GM13976 (cell line): ENCODE measurements at regions not wholly inside any gene's neighbourhood (a gene's known extent, or its start where the extent isn't known, plus 50 kb on each side); places are given as distances from the start of the nearest gene placed in this dataset.

Experiments used
- DNase-seq: peaks from one replicate; pipeline ENCODE4 v3.0.0; 2012; ENCODE audit warnings: low spot score
- in situ Hi-C: fragments of 300-500 bp; cut with MboI; formaldehyde crosslinking; loops from one replicate; pipeline ENCODE4 v1.12.0; 2022; ENCODE audit warnings: low sequenced_read_pairs, mixed read lengths, inconsistent platforms; ENCODE audit not compliant: unreplicated experiment
- TF ChIP-seq, protein P1 (sequence below): IDR thresholded peaks from 2 replicates; pipeline ENCODE4 v1.5.1; 2012; ENCODE audit warnings: borderline replicate concordance, mild to moderate bottlenecking; ENCODE audit not compliant: insufficient read depth; ENCODE audit errors: extremely low read depth, missing control alignments, control extremely low read depth

DNA sequence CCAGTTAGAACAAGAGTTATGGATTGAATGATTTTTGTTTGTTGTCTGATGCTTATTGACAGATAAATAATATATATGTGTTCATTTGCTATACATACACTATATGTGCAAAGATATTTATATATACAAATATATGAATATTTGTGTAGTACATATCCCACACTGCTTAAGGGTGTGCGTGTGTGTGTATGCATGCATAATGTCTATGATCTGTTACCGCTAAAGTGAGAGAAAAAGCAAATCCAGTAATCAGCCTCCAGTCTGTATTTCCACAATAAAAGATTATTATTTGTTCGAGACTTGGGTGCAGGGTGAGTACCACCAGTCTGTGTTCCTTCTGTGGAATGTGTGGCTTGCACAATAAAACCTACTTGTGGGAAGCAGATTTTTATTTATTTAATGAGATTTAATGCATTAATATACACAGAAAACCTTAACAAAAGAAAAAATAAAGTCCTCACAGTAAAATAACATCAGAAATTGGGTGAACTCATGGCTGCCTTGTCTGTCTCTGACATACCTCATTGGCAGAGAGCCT lies 366.0 kb upstream of the TBL1XR1 start:
- TF ChIP-seq, protein P1, sequence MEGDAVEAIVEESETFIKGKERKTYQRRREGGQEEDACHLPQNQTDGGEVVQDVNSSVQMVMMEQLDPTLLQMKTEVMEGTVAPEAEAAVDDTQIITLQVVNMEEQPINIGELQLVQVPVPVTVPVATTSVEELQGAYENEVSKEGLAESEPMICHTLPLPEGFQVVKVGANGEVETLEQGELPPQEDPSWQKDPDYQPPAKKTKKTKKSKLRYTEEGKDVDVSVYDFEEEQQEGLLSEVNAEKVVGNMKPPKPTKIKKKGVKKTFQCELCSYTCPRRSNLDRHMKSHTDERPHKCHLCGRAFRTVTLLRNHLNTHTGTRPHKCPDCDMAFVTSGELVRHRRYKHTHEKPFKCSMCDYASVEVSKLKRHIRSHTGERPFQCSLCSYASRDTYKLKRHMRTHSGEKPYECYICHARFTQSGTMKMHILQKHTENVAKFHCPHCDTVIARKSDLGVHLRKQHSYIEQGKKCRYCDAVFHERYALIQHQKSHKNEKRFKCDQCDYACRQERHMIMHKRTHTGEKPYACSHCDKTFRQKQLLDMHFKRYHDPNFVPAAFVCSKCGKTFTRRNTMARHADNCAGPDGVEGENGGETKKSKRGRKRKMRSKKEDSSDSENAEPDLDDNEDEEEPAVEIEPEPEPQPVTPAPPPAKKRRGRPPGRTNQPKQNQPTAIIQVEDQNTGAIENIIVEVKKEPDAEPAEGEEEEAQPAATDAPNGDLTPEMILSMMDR, result no peak
- no peak for DNase-seq
- in situ Hi-C loops, result no loop called here

DNA sequence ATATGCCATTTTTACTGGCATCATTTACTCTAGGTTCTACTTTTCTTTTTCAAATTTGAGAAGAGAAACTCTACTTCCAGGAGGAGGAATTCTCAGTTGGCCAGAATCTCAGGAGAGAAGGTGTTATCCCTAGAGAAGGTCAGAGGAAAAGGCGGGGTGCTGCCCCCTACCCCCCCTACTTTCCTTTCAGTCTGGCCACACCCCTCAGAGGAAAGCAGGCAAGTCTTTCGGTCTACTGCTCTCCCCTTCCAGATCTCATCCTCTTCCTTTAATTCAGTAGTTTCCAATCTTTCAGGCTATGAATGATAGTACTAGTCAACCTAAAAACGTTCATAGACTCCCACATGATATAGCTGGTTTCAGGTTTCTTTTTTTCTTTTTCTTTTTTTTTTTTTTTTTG lies 366.5 kb upstream of the TBL1XR1 start:
- DNase-seq, result no peak
- TF ChIP-seq, protein P1, result no peak
- in situ Hi-C loops, result no loop called here

GRCh38 chr3:177565981-177566380 lies 368.7 kb upstream of the TBL1XR1 start:
- in situ Hi-C loops, result no loop called here
- DNase-seq, result no peak

DNA sequence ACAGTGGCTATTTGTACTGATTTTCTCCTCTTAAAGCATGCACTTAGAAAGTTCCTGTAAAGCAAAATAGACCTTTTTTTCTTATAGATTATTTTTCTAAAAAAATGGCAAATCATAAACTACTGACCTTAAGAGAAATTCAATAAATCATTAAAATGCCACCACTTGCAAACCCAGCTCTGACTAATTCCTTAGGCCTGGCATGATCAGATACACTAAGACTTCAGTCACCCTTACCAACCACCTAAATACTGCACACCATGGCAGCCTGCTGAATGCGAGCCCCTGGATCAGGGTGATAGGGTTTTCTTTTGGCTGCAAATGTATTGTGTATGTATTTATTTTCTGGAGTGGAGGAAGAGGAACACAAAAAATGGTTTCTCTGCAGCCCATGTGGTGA lies 370.6 kb upstream of the TBL1XR1 start:
- TF ChIP-seq, protein P1, result no peak
- no peak for DNase-seq
- in situ Hi-C loops, result no loop called here

More at GRCh38 chr3:177565981-177566380, 368.7 kb upstream of the TBL1XR1 start:
- TF ChIP-seq, protein P1, result no peak

DNA sequence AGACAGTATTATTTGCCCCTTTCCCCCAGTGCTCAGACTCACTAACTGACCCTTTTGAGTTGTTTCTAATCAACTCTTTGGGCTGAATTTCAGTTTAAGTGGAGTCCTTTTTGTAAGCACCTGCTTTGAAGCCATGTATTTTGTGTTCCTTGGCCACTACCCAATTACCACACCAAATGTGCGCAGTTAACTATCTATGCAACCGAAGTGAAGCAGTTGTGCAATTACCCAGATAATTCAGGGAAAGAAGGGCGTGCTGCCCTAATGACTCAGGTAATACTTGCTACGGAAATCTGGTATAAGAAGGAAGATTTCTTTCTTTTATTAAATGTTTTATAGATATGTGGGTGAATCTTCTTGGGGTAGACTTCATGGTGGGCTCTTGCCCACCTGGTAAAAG lies 371.9 kb upstream of the TBL1XR1 start:
- in situ Hi-C loops, result no loop called here
- TF ChIP-seq, protein P1, result no peak
- no peak for DNase-seq

DNA sequence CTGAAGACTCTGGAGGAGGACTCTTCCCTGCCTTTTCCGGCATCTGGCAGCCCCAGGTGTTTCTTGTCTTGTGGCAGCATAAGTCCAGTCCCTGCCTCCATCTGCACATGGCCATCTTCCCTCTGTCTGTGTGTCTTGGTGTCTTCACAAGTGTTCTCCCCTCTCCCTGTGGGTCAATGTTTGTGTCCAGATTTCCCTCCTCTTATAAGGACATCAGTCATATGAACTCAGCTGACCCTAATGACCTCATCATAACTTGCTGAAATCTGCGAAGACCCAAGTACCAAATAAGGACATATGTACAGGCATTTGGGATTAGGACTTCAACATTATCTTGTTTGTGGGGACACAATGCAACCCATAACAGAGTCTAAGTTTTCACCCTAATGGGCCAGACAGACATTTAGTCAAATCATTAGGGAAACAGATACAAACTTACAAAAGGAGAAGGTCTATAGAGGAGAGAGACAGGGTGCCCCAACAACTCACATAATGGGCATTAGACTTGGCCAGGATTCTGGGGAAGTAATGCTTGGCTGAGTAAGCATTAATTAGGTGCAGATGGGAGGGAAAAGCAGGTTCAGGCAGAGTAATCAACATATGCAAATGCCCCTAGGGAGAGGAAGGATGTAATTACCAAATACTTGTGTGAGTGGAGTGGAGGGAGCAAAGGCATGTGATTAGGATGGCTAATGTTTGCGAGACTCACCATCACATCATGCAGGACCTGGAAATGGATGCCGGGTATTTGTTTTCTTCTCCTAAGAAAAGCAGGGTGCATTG lies 372.8 kb upstream of the TBL1XR1 start:
- TF ChIP-seq, protein P1, result no peak
- in situ Hi-C loops, result no loop called here
- no peak for DNase-seq
